IPS-15b (cell line): ENCODE measurements at regions not wholly inside any gene's neighbourhood (a gene's known extent, or its start where the extent isn't known, plus 50 kb on each side); places are given as distances from the start of the nearest gene placed in this dataset.
"Not testable (repeated sequence)": the region's sequence is repeated elsewhere in the genome, so short reads cannot be mapped to it uniquely, and the experiment has no call there.

Experiments used
- H3K27me3 ChIP-seq: one replicate; pipeline ENCODE4 v1.6.1; 2013; ENCODE audit warnings: low read length; ENCODE audit not compliant: control insufficient read depth, insufficient read depth
- H3K36me3 ChIP-seq: one replicate; pipeline ENCODE4 v1.6.1; 2013; ENCODE audit warnings: low read length; ENCODE audit not compliant: control insufficient read depth, insufficient read depth
- H3K4me1 ChIP-seq: one replicate; pipeline ENCODE4 v1.6.1; 2013; ENCODE audit warnings: mild to moderate bottlenecking, low read length; ENCODE audit not compliant: control insufficient read depth, insufficient read depth
- H3K4me3 ChIP-seq: one replicate; pipeline ENCODE4 v1.5.1; 2013; ENCODE audit warnings: low read depth, low read length
- H3K9ac ChIP-seq: one replicate; pipeline ENCODE4 v1.6.1; 2013; ENCODE audit warnings: low read depth, mild to moderate bottlenecking, low read length
- H3K9me3 ChIP-seq: one replicate; pipeline ENCODE4 v1.6.1; 2013; ENCODE audit warnings: mild to moderate bottlenecking, low read length; ENCODE audit not compliant: control insufficient read depth, insufficient read depth

DNA sequence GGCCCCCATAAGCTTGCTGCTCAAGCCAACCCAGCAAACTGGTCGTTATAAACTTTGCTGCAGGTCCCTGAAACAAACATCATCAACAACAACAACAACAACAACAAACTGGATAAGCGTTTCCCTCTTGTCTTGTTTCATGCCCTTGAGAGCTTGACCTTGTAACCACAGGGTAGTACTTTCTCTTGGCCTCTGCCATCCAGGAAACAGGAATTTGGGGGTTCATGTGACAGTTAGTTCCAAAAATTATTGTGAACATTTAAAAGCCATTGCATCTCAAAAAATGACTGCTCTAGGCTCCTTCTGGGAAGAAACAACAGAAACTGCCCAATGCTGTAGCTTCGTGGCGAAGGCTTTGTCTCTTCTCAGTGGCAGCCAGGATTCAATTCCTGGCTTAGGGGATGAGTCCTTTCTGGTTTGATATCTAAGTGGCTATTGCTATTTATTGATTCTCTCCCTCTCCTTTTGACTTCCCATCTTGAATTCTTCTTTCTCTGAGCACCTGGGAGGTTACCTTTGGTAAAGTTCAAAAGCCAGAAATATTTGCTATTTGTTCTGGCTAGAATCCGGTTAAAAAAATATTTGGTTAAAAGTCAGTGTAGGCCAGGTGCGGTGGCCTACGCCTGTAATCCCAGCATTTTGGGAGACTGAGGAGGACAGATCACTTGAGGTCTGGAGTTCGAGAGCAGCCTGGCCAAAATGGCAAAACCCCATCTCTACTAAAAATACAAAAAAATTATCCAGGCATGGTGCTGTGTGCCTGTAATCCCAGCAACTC, 52.0 kb upstream of the CPM start:
- H3K4me3 ChIP-seq = no peak overlapping the region
- peaks cover 5% of the 10 kb centered on the region for H3K9me3 ChIP-seq

DNA sequence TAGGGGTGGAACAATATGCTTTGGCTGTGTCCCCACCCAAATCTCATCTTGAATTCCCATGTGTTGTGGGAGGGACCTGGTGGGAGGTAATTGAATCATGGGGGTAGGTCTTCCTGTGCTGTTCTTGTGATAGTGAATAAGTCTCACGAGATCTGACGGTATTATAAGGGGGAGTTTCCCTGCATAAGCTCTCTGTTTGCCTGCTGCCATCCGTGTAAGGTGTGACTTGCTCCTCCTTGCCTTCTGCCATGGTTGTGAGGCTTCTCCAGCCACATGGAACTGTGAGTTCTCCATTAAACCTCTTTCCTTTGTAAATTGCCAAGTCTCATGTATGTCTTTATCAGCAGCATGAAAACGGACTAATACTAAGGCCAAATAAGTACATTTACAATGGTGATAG, 64.6 kb upstream of the CPM start:
- not testable (repeated sequence) for H3K4me1 ChIP-seq, H3K36me3 ChIP-seq, H3K9ac ChIP-seq, H3K27me3 ChIP-seq, H3K4me3 ChIP-seq, H3K9me3 ChIP-seq

More for the DNA sequence above, 52.0 kb upstream of the CPM start:
- no peaks in the 10 kb centered on the region for H3K27me3 ChIP-seq
- H3K9ac ChIP-seq = no peak overlapping the region
- no peaks in the 10 kb centered on the region for H3K36me3 ChIP-seq
- no peaks in the 10 kb centered on the region for H3K4me1 ChIP-seq

GRCh38 chr12:68998041-68998440, 65.1 kb upstream of the CPM start:
- Histone ChIP-seq H3K9ac (no peak overlapping the region), H3K4me3 (no peak overlapping the region), H3K4me1 (no peaks in the 10 kb centered on the region), H3K36me3 (no peaks in the 10 kb centered on the region), H3K9me3 (no peaks in the 10 kb centered on the region), H3K27me3 (no peaks in the 10 kb centered on the region)

- Histone ChIP-seq H3K4me1 (no peaks in the 10 kb centered on the region), H3K27me3 (no peaks in the 10 kb centered on the region), H3K36me3 (no peaks in the 10 kb centered on the region), H3K4me3 (no peak overlapping the region), H3K9ac (no peak overlapping the region), H3K9me3 (no peaks in the 10 kb centered on the region)
Observed at GRCh38 chr12:69000074-69000473, 67.1 kb upstream of the CPM start.

GRCh38 chr12:69000540-69001243, 67.7 kb upstream of the CPM start:
- Histone ChIP-seq H3K4me1 (no peaks in the 10 kb centered on the region), H3K27me3 (peaks cover 4% of the 10 kb centered on the region), H3K9ac (no peak overlapping the region), H3K36me3 (no peaks in the 10 kb centered on the region), H3K9me3 (no peaks in the 10 kb centered on the region), H3K4me3 (no peak overlapping the region)

DNA sequence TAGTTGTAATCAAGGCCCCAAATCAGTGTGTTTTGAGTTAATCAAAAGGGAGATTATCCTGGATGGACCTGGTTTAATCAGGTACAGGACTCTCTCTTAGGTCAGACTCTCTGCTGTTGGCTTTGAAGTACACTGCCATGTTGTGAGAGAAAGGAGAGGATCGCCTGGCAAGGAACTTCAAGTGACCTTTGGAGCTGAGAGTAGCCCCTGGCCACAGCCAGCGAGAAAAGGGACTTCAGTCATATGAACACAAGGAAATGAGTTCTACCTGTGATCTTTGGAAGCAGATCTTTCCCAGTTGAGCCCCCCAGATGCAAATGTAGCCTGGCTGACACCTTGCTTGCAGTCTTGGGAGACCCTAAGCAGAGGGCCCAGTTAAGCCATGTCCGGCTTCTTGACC, 68.3 kb upstream of the CPM start:
- Histone ChIP-seq H3K9me3 (no peaks in the 10 kb centered on the region), H3K27me3 (peaks cover 5% of the 10 kb centered on the region), H3K9ac (no peak overlapping the region), H3K4me3 (no peak overlapping the region), H3K4me1 (peaks cover 3% of the 10 kb centered on the region), H3K36me3 (no peaks in the 10 kb centered on the region)

- H3K4me1 ChIP-seq = peaks cover 17% of the 10 kb centered on the region
- H3K27me3 ChIP-seq = peaks cover 9% of the 10 kb centered on the region
- H3K4me3 ChIP-seq = no peak overlapping the region
- H3K9ac ChIP-seq = no peak overlapping the region
- H3K9me3 ChIP-seq = no peaks in the 10 kb centered on the region
- no peaks in the 10 kb centered on the region for H3K36me3 ChIP-seq
Observed at GRCh38 chr12:69002969-69003368, 70.0 kb upstream of the CPM start.

DNA sequence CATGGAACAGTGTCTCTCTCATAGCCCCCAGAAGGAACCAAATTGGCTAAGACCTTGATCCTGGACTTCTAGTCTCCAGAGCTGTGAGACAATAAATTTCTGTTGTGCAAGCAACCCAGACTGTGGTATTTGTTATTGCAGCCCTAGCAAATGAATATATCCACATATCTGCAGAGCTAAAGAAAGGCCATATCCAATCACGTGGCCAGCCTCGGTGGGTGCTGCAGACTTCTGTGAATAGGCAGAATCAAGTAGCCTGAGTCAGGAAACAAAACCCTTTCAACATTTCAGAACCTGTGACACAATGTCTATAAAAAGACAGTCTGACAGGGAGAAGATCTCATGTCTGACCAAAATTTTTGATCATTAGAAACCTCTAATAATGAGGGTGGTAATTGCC, 71.0 kb upstream of the CPM start:
- H3K9ac ChIP-seq = no peak overlapping the region
- H3K27me3 ChIP-seq = peaks cover 9% of the 10 kb centered on the region
- no peaks in the 10 kb centered on the region for H3K9me3 ChIP-seq
- H3K4me1 ChIP-seq = peaks cover 18% of the 10 kb centered on the region
- no peak overlapping the region for H3K4me3 ChIP-seq
- no peaks in the 10 kb centered on the region for H3K36me3 ChIP-seq

GRCh38 chr12:69007101-69007854, 74.3 kb upstream of the CPM start:
- H3K4me3 ChIP-seq = peak overlapping the region; percentile 19
- H3K36me3 ChIP-seq = no peaks in the 10 kb centered on the region
- H3K9ac ChIP-seq = no peak overlapping the region

GRCh38 chr12:69007855-69008351, 74.9 kb upstream of the CPM start:
- Histone ChIP-seq H3K9me3 (no peaks in the 10 kb centered on the region), H3K9ac (no peak overlapping the region), H3K36me3 (no peaks in the 10 kb centered on the region), H3K4me1 (peaks cover 18% of the 10 kb centered on the region), H3K27me3 (peaks cover 9% of the 10 kb centered on the region), H3K4me3 (no peak overlapping the region)

More at GRCh38 chr12:69007101-69007854, 74.3 kb upstream of the CPM start:
- Histone ChIP-seq H3K27me3 (peaks cover 9% of the 10 kb centered on the region), H3K9me3 (no peaks in the 10 kb centered on the region), H3K4me1 (peaks cover 18% of the 10 kb centered on the region)

GRCh38 chr12:69008520-69008919, 75.5 kb upstream of the CPM start:
- Histone ChIP-seq H3K4me3 (no peak overlapping the region), H3K36me3 (no peaks in the 10 kb centered on the region), H3K27me3 (peaks cover 9% of the 10 kb centered on the region), H3K4me1 (peaks cover 18% of the 10 kb centered on the region), H3K9ac (no peak overlapping the region), H3K9me3 (no peaks in the 10 kb centered on the region)
